Fibroblast of the aortic adventitia (primary cell): ENCODE measurements at regions not wholly inside any gene's neighbourhood (a gene's known extent, or its start where the extent isn't known, plus 50 kb on each side); places are given as distances from the start of the nearest gene placed in this dataset.

Source experiments
- DNase-seq: peaks from one replicate; pipeline ENCODE4 v3.0.0-alpha.2; 2010; ENCODE audit warnings: low read depth
- H3K4me3 ChIP-seq: 2 replicates; pipeline ENCODE4 v1.5.1; 2011; ENCODE audit warnings: low read depth, mild to moderate bottlenecking, control low read depth, low read length, moderate library complexity
- TF ChIP-seq, protein P1 (sequence below): IDR thresholded peaks from 2 replicates; pipeline ENCODE4 v1.5.1; 2011; ENCODE audit warnings: mild to moderate bottlenecking, low read length, control low read depth, inconsistent platforms; ENCODE audit not compliant: insufficient read depth

DNA sequence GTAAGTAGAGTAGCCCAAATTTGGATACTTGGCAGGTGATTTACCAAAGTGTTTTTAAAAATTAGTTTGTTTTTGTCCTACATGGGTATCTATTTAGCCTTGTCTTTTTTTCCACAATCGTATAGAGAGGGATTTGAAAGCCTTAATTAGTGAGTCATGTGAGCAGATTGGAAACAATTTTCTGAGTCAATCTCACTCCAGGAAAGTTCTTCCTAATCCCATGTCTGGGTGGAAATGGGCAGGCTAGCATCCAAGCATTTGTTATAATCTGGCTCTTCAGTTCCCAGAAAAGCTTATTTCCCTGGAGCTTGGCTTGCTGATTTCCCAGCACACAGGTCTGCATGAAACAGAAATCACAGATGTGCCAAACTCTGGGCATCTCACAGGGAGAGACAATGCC lies 426.9 kb upstream of the BOD1L1 start:
- peak; percentile 35 for DNase-seq
- TF ChIP-seq, protein P1, sequence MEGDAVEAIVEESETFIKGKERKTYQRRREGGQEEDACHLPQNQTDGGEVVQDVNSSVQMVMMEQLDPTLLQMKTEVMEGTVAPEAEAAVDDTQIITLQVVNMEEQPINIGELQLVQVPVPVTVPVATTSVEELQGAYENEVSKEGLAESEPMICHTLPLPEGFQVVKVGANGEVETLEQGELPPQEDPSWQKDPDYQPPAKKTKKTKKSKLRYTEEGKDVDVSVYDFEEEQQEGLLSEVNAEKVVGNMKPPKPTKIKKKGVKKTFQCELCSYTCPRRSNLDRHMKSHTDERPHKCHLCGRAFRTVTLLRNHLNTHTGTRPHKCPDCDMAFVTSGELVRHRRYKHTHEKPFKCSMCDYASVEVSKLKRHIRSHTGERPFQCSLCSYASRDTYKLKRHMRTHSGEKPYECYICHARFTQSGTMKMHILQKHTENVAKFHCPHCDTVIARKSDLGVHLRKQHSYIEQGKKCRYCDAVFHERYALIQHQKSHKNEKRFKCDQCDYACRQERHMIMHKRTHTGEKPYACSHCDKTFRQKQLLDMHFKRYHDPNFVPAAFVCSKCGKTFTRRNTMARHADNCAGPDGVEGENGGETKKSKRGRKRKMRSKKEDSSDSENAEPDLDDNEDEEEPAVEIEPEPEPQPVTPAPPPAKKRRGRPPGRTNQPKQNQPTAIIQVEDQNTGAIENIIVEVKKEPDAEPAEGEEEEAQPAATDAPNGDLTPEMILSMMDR: no peak
- H3K4me3 ChIP-seq: no peak overlapping the region

DNA sequence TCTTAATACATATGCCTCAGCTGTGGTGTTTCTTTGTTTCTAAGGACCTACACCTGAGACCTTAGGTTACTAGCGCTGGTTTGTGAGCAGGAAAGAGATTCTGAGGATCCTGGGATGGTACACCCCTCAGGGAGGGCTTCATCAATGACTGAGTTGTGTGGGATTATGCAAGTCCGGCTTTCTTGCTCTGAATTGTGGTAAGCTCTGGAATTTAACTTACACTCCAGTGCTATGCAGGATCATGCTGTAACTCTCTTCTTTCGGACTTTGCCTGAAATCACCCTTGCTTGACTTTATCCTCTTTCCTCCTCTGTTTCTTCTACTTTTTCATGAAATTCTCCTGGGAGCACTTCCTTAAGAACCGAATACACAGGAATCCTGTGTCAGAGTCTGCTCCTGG lies 431.5 kb upstream of the BOD1L1 start:
- TF ChIP-seq, protein P1: no peak
- no peak overlapping the region for H3K4me3 ChIP-seq
- no peak for DNase-seq

DNA sequence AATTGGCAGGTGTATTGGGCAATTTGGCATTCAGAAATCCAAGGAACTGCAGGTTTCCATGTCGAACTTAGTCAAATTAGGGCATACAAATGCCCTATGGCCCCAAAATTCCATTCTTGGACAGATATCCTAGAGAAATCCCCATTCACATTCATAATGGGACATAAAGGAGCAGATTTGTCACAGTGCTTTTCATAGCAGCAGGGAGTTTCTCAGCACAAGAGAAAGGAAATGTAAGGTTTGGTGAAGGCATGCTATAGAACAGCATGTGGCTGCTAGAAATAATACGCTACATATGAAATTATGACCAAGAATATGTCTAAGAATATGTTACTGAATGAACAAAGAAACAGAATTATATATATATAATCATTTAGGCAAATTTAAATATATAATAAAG lies 437.5 kb upstream of the BOD1L1 start:
- TF ChIP-seq, protein P1: no peak
- no peak overlapping the region for H3K4me3 ChIP-seq
- DNase-seq: no peak

DNA sequence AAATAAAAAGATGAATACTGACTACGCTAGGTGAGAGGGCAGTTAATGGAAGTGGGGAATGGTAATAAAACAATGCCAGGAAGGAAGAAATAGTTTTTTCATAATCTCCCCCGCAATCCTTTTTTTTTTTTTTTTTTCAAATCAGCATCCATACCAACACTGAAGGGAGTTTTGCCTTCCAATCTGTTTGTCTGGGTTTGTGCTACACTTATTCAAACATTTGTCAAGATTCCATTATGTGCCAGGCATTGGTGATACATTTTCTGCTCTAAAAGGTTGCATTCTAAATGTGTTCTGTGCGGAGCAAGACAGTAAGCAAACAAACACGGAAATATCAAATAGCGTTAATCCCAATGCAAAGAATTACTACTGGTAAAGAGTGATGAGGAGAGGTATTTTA lies 437.9 kb upstream of the BOD1L1 start:
- DNase-seq: no peak
- TF ChIP-seq, protein P1: no peak
- no peak overlapping the region for H3K4me3 ChIP-seq

DNA sequence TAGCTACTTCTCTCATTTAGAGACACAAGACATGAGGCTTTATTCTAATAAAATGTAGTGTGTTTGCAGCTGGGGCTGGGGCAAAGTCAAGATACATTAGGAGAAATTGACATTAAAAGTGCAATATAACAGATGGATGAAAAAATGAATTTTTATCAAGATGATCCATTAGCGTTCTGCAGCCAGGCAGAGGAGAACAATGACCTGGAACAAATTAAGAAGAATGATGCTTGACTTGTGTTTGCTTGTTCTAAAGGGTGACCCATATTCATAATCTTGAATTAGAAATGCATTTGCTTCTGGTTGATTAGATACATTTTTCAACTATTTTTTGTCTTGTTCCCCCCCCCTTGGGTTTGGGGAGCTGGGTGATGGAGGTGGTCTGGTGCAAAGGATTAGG lies 439.5 kb upstream of the BOD1L1 start:
- TF ChIP-seq, protein P1: no peak
- no peak for DNase-seq
- H3K4me3 ChIP-seq: no peak overlapping the region

DNA sequence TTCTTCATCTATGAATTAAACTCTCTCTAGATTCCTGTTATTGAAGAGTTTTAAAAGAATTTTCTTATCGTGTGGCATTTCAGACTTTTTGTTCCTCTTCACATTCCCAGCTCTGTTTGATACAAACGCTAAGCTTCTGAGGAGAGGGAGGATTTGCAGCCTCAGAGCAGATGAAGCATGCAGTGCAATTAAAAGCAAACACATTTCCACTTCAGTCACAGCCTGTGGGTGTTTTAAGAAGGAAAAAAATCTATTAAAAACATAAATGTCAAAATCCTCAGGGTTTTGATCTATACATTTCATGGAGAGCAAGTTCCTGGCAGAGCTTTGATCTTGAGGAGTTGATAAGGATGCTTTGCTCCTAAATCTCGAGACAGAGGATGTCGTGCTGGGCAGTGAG lies 442.4 kb upstream of the BOD1L1 start:
- no peak for DNase-seq
- TF ChIP-seq, protein P1: no peak
- no peak overlapping the region for H3K4me3 ChIP-seq

DNA sequence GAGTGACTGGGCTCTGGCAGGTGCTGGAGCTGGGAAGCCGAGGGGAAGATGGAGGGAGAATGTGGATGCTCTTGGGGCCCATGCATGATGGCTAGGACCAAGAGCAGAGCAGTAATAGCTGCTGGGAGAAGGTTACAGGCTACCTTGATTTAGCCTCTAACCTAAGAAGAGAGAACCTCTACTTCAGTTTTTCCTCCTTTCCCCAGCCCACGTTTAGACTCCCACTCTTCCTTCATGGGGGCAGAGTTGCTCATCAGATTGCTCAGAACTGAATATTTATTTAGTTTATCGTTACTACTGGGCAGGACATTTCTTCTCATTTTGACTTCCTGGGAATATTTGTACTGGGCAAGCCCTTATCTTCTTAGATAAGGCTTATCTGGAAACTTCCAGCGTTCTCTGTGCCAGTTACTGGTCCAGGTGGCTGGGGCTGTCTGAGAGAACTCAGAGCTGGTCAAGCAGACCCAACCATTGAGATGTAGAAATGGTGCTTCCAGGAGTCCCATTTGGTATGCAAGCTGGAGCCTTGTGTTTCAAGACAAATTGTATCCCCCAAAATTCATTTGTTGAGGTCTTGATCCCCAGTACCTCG lies 442.9 kb upstream of the BOD1L1 start:
- TF ChIP-seq, protein P1: no peak
- no peak overlapping the region for H3K4me3 ChIP-seq
- peak; percentile 24 for DNase-seq
